AG08395 (cell line): ENCODE measurements at regions not wholly inside any gene's neighbourhood (a gene's known extent, or its start where the extent isn't known, plus 50 kb on each side); places are given as distances from the start of the nearest gene placed in this dataset.

Source experiments
- DNase-seq: peaks from one replicate; pipeline ENCODE4 v3.0.0; 2012; ENCODE audit warnings: mixed read lengths, low spot score

- DNase-seq: no peak
Observed at GRCh38 chr2:57570961-57571360, 475.6 kb upstream of the VRK2 start.

GRCh38 chr2:57575700-57576268 lies 470.8 kb upstream of the VRK2 start:
- no peak for DNase-seq

- no peak for DNase-seq
Observed at GRCh38 chr2:57576983-57577382, 469.6 kb upstream of the VRK2 start.

GRCh38 chr2:57597940-57598339 lies 448.7 kb upstream of the VRK2 start:
- no peak for DNase-seq

GRCh38 chr2:57598551-57598950 lies 448.1 kb upstream of the VRK2 start:
- DNase-seq: no peak

- DNase-seq: no peak
Observed at GRCh38 chr2:57602733-57603132, 443.9 kb upstream of the VRK2 start.

GRCh38 chr2:57614988-57615387 lies 431.6 kb upstream of the VRK2 start:
- no peak for DNase-seq

GRCh38 chr2:57615855-57616556 lies 430.6 kb upstream of the VRK2 start:
- no peak for DNase-seq

GRCh38 chr2:57617318-57617717 lies 429.3 kb upstream of the VRK2 start:
- no peak for DNase-seq

GRCh38 chr2:57621122-57621663 lies 425.4 kb upstream of the VRK2 start:
- DNase-seq: no peak

GRCh38 chr2:57622009-57622408 lies 424.6 kb upstream of the VRK2 start:
- no peak for DNase-seq

GRCh38 chr2:57656198-57656597 lies 390.4 kb upstream of the VRK2 start:
- no peak for DNase-seq

- DNase-seq: no peak
Observed at GRCh38 chr2:57669570-57669969, 377.0 kb upstream of the VRK2 start.

GRCh38 chr2:57674025-57674424 lies 372.6 kb upstream of the VRK2 start:
- DNase-seq: no peak

GRCh38 chr2:57674743-57675142 lies 371.9 kb upstream of the VRK2 start:
- no peak for DNase-seq

GRCh38 chr2:57677296-57677695 lies 369.3 kb upstream of the VRK2 start:
- no peak for DNase-seq

- no peak for DNase-seq
Observed at GRCh38 chr2:57681650-57682049, 365.0 kb upstream of the VRK2 start.

- DNase-seq: no peak
Observed at GRCh38 chr2:57685032-57685431, 361.6 kb upstream of the VRK2 start.

GRCh38 chr2:57692395-57692794 lies 354.2 kb upstream of the VRK2 start:
- no peak for DNase-seq

GRCh38 chr2:57693177-57693576 lies 353.4 kb upstream of the VRK2 start:
- DNase-seq: no peak

- no peak for DNase-seq
Observed at GRCh38 chr2:57693965-57694364, 352.6 kb upstream of the VRK2 start.

GRCh38 chr2:57696016-57696415 lies 350.6 kb upstream of the VRK2 start:
- no peak for DNase-seq

- no peak for DNase-seq
Observed at GRCh38 chr2:57698392-57698791, 348.2 kb upstream of the VRK2 start.

GRCh38 chr2:57698935-57699449 lies 347.6 kb upstream of the VRK2 start:
- no peak for DNase-seq
